HG02981 (cell line): ENCODE measurements at regions not wholly inside any gene's neighbourhood (a gene's known extent, or its start where the extent isn't known, plus 50 kb on each side); places are given as distances from the start of the nearest gene placed in this dataset.

Source experiments
- ATAC-seq: cut with Tn5 transposase; IDR thresholded peaks from one replicate; pipeline ENCODE4 v1.9.1; 2021; ENCODE audit warnings: mild to moderate bottlenecking, moderate library complexity; ENCODE audit not compliant: unreplicated experiment

- ATAC-seq, result no peak
These were observed 214.4 kb downstream of the BARHL2 start for GRCh38 chr1:90502696-90503095.

- no peak for ATAC-seq
These were observed 214.9 kb downstream of the BARHL2 start for GRCh38 chr1:90502194-90502593.

- no peak for ATAC-seq
These were observed 215.8 kb downstream of the BARHL2 start for GRCh38 chr1:90501281-90501680.

GRCh38 chr1:90494748-90495282, 222.3 kb downstream of the BARHL2 start:
- ATAC-seq, result no peak

- no peak for ATAC-seq
These were observed 228.7 kb downstream of the BARHL2 start for GRCh38 chr1:90488451-90488850.

- ATAC-seq, result no peak
These were observed 230.1 kb downstream of the BARHL2 start for GRCh38 chr1:90486996-90487395.

GRCh38 chr1:90486134-90486824, 230.8 kb downstream of the BARHL2 start:
- peak; percentile 45 for ATAC-seq

- ATAC-seq, result no peak
These were observed 236.7 kb downstream of the BARHL2 start for GRCh38 chr1:90480271-90480835.

GRCh38 chr1:90476994-90477393, 240.1 kb downstream of the BARHL2 start:
- no peak for ATAC-seq

- no peak for ATAC-seq
These were observed 240.7 kb downstream of the BARHL2 start for GRCh38 chr1:90476411-90476810.

GRCh38 chr1:90475631-90476030, 241.5 kb downstream of the BARHL2 start:
- ATAC-seq, result no peak

GRCh38 chr1:90474731-90475130, 242.4 kb downstream of the BARHL2 start:
- no peak for ATAC-seq

- no peak for ATAC-seq
These were observed 242.9 kb downstream of the BARHL2 start for GRCh38 chr1:90474158-90474557.

- no peak for ATAC-seq
These were observed 244.3 kb downstream of the BARHL2 start for GRCh38 chr1:90472775-90473174.

- ATAC-seq, result no peak
These were observed 257.5 kb downstream of the BARHL2 start for GRCh38 chr1:90459570-90459969.

GRCh38 chr1:90457985-90458384, 259.1 kb downstream of the BARHL2 start:
- no peak for ATAC-seq

- ATAC-seq, result no peak
These were observed 264.6 kb downstream of the BARHL2 start for GRCh38 chr1:90452491-90452890.

- ATAC-seq, result no peak
These were observed 273.7 kb downstream of the BARHL2 start for GRCh38 chr1:90443354-90443753.

GRCh38 chr1:90435351-90435750, 281.8 kb downstream of the BARHL2 start:
- no peak for ATAC-seq

- no peak for ATAC-seq
These were observed 282.6 kb downstream of the BARHL2 start for GRCh38 chr1:90434460-90434859.

- ATAC-seq, result no peak
These were observed 300.0 kb downstream of the BARHL2 start for GRCh38 chr1:90417126-90417525.

GRCh38 chr1:90414201-90414600, 302.9 kb downstream of the BARHL2 start:
- no peak for ATAC-seq

- ATAC-seq, result no peak
These were observed 303.6 kb downstream of the BARHL2 start for GRCh38 chr1:90413519-90413918.
